ENCODE measurements at regions not wholly inside any gene's neighbourhood (a gene's known extent, or its start where the extent isn't known, plus 50 kb on each side); places are given as distances from the start of the nearest gene placed in this dataset.

DNA sequence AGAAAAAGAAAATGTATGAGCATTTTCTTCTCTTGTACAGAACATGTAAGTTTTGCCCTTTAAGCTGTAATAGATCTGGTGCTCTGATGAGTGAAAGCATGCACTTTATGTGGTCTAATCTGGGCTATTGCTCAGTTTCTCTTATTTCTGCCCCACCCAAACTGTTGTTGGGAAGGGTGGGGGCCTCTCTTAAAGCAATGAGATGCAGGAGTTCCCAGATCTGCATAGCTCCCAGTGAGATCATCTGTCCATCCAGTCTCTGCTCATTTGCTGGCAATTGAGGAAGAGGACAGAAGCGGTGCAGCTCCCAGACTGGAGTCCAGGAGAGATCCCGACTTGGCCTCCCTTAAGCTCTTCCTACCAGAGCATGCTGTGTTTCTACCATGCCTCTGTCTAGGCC is 114.9 kb upstream of the SORCS3 start:
- TF ChIP-seq, protein P1, sequence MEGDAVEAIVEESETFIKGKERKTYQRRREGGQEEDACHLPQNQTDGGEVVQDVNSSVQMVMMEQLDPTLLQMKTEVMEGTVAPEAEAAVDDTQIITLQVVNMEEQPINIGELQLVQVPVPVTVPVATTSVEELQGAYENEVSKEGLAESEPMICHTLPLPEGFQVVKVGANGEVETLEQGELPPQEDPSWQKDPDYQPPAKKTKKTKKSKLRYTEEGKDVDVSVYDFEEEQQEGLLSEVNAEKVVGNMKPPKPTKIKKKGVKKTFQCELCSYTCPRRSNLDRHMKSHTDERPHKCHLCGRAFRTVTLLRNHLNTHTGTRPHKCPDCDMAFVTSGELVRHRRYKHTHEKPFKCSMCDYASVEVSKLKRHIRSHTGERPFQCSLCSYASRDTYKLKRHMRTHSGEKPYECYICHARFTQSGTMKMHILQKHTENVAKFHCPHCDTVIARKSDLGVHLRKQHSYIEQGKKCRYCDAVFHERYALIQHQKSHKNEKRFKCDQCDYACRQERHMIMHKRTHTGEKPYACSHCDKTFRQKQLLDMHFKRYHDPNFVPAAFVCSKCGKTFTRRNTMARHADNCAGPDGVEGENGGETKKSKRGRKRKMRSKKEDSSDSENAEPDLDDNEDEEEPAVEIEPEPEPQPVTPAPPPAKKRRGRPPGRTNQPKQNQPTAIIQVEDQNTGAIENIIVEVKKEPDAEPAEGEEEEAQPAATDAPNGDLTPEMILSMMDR (IDR thresholded peaks at IDR 0.05), result no peak
- TF ChIP-seq POLR2AphosphoS5 (IDR thresholded peaks at IDR 0.05) (no peak), POLR2A (IDR thresholded peaks at IDR 0.05) (no peak)
